ENCODE measurements at regions not wholly inside any gene's neighbourhood (a gene's known extent, or its start where the extent isn't known, plus 50 kb on each side); places are given as distances from the start of the nearest gene placed in this dataset.
"Not testable (repeated sequence)": the region's sequence is repeated elsewhere in the genome, so short reads cannot be mapped to it uniquely, and the experiment has no call there.

DNA sequence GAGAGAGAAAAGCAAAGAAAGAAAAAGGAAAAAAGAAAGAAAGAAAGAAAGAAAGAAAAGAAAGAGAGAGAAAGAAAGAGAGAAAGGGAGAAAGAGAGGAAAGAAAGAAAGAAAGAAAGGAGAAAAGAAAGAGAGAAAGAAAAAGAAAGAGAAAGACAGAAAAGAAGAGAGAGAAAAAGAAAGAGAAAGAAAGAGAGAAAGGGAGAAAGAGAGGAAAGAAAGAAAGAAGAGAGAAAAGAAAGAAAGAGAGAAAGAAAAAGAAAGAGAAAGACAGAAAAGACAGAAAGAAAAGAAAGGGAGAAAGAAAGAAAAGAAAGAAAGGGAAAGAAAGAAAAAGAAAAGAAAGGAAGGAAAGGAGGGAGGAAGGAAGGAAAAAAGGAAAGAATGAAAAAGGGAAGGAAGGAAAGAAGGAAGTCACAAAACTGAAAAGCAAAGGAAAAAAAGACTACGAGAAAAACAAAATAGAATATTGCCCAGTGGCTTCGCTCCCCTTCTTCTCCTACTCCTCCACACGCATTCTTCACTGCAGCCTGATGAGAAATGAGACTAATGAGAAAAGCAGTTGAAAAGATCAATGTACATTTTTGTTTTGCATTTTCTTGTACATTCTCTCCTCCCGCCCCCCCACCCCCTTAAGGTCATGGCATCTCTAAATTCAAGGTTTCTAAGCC lies 170.0 kb downstream of the SOD2 start:
- no peak for DNase-seq

DNA sequence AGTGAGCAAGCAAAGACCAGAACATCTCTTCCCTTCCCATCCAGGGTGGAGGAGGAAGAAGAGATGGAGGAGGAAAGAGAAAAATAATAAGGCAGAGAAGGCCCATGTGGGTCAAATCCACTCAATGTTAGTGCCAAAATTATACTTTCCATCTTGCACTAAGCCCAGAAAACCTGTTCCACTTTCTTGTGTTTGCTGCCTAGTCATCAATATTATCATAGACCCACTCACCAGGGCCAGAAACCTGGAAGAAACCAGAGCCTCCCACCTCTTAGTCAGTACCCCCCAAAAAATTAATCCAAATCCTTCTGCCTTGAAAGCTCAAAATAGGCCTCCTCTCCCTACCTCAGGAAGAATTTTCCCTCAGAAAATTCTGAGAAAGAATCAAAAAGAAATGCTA lies 171.1 kb downstream of the SOD2 start:
- no peak for DNase-seq

DNA sequence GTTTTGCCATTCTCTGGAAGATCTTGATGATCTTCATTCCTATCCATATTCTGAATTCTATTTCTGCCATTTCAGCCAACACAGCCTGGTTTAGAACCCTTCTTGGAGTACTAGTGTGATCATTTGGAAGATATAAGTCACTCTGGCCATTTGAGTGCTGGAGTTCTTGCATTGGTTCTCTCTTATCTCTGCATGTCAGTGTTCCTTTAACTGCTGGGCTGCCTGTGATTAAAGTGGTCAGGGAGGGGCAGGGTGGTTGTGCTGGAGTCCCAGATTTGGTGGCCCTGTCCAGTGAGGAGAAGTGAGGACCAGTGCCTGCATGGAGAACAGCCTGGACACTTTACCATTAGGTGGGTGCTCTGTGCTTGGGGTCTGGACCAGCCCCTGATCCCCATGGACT lies 173.0 kb downstream of the SOD2 start:
- peak; percentile 55 for DNase-seq

DNA sequence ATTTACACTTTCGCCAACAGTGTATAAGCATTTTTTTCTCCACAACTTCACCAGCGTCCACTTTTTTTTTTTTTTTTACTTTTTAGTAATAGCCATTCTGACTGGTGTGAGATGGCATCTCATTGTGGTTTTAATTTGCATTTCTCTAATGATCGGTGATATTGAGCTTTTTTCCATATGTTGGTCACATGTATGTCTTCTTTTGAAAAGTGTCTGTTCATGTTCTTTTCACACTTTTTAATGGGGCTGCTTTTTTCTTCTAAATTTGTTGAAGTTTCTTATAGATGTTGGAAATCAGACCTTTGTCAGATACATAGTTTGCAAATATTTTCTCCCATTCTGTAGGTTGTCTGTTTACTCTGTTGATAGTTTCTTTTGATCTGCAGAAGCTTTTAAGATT lies 177.2 kb downstream of the SOD2 start:
- DNase-seq, result not testable (repeated sequence)

DNA sequence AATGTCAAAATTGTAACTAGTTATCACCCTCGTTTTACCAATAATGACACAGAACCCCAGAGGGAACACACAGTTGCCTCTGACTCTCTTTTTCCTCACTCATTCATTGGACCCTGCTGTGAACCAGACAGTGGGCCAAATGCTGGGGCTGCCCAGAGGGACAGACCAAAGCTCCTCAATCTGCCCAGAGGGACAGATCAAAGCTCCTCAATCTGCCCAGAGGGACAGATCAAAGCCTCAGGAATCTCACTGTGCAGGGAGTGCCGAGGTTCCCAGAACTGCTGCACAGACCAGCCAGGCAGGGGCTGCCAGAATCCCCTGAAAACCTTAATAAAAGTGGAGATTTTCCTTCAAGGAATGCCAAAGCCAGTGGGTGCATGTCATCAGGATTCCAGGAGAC lies 179.1 kb downstream of the SOD2 start:
- no peak for DNase-seq

DNA sequence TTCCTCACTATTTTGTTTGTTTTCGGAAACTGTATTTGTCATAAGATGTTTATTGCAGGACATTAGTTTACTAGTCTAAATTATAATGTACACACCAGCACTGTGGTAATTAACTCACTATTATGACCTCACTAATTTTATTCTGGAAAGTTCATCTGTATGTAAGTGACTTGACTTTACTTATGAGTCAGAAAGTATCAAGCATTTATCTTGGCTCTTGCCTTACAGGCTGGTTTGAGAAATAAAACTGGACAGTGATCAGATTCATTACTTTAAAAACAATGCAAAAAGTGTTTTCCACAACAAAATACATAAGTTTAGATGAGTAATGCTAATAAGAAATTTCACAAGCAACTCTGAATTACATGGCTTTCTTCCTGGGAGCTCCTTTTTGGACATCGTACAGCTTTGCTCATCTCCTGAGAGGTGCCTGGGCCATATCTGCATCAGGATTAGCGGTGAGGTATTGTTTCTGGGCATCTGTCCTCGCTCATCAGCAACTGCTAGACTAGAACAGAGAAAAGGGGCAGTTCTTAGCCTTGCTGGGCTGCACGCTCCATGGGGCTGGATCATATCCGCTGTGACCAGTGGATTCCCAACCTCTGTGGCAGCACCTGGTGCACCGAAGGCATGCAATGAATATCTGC lies 179.8 kb downstream of the SOD2 start:
- DNase-seq, result no peak

DNA sequence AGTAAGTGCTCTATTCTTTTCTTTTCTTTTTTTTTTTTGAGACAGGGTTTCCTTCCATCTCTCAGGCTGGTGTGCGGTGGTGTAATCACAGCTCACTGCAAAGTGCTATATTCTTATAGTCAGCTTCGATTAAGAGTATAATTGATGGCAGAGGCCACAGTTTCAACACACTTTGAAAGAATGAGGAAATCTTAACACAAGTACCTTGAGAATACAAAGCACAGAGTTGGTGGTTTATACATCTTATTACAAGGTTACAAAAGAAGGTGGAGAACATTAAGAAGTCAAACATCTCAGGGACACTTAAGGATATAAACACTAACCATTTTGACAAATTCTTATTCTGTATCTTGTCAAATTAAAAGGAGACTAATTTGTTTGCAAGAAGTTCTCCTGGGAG lies 180.5 kb downstream of the SOD2 start:
- DNase-seq, result no peak

DNA sequence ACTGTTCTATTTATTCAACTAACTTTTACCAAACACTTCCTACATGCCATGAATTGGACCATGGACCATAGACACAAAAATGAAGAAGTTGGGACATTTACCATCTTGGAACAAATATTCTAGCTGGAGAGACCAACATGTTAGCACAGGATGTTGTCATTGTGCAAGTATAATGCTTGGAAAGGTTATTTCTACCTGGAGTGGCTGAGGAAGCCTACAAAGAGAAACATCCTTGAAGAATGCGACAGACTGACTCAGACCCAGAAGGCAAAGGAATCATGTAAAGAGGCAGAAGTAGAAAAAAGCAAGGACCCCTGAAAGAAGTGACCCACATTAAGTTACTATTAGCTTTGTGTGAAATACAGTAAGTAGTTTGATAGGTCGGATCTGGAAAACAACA lies 180.9 kb downstream of the SOD2 start:
- no peak for DNase-seq

DNA sequence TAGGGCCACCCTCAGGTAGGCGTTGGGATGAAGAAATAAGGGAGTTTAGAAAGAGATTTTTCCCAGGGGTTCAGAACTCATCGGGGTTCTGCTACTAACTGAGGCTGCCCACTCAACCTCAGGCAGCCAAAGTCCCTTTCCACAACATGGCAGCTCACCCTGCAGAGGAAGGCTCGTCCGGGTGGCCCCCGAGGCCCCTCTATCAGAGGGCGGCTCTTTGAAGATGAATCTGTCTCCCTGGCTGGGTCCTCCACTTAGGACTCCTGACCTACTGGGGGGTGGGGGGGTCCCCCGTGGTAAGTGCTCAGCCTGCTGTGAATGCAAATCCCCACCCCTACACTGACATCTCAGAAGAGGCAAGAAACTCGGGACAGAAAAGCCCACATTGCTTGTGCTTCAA lies 182.9 kb downstream of the SOD2 start:
- DNase-seq, result no peak

DNA sequence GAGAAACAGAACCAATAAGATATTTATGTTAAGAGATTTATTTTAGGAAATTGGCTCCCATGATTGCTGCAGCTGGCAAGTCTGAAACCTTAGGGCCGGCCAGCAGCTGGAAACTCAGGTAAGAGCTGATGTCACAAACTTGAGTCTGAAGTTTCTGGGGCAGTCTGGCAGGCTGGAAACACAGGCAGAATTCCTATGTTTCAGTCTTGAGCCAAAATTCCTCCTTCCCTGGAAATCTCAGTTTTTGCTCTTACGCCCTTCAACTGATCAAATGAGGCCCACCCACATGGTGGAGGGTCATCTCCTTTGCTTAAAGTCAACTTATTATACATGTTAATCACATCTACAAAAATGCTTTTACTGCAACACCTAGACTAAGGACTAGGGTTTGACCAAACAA lies 184.1 kb downstream of the SOD2 start:
- DNase-seq, result no peak

DNA sequence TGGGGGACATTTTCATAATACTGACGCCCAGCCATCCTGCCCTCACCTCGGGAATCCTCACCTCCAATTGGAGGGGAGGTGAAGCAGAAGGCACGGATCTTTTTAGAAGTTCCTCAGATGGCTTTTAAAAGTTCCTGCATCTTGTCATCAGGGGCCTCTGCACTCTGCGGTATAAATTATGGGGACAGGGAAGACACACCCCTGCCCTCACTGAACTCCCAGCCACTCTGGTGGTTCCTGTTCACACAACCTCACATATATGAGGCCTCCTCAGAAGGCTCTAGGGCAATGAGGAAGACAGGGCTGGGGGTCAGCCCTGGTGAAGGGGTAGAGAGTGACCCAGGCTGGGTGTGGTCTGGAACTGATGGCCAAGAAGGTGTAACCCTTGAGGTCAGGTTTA lies 187.0 kb downstream of the SOD2 start:
- no peak for DNase-seq

DNA sequence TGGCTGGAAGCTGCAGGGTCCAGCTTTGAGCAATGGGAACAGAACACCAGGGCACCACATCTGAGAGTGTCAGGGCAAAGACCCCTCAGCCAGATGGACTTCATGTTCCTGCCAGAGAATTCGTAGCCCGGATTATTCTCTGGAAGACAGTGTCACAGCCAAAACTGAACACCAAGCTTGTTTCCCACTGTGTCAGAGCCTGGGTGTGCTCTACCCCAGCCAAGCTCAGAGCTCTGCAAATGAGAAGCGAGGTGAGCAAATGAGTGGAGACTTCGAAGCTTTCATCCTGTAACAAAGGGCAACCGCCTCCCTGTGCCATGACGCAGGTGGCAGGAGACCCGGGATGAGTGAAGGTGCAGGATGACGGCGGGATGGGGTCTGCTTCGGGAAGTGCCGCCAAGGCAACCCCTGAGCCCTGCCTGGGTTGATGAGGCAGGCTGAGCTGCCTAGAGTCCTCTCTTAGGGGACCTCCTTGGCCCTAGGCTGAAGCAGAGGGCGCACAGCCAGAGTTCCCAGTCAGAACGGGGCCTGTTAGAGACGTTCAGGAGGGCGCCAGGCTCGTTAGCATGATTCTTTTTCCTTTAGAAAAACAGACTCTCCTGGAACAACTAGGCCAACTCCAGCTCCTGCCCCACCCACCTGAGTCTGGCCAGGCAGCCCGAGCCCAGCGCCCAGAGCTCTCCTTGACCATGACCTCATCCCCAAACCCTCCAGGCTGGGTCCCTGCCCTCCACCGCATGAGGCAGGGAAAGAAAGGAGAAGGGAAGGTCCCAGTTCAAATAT lies 187.7 kb downstream of the SOD2 start:
- no peak for DNase-seq

DNA sequence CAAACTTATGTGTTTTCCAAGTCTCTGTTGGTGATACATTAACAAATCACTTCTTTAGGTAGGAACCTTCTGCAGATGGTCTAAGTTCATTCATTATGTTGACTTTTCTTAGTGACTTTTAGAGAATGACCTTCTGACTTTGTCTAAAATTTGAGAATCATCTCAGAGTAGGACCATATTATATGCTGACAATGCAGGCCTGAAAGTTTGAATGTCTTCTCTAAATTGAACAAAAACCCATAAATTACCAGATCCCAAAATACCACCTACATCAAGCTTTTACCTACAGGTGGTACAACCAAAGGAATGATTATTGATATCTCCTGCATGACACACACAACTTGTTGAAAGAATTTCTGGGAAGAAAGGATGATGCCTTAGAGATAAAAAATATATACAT lies 191.5 kb downstream of the SOD2 start:
- no peak for DNase-seq

DNA sequence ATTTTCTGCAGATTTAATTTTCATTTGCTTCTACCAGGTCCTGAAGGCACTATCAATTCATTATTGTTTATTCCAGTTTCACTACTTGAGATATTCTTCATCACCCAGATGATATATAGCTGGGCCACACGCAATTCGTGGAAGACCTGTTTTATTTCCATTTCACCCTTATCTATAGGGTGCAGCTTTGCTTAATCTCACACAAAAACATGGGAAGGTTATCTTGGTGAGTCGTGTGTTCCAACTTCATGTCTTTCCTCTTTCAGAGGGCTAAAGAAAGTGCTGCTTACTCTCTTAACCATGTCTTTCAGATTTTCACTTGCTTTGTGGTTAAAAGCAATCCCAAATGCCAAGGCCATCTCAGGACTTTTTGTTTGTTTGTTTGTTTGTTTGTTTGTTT lies 194.0 kb downstream of the SOD2 start:
- DNase-seq, result peak; percentile 96

DNA sequence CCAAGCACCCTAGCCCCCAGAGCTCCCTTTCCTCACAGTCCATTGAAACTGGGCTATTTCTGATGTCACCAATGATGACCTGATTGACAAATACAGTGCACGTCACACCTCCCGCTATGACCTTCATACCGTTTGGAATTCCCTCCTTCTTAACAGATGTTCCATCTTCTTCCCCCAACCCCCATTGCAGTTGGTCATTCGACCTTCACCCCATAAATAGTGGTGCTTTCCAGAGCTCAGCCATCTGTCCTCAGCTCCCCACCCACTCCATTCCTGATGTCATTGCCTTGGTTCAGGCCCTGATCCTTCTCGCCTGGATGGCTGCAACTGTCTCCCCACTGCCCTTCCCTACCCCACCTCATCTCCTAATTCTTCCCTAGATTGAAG lies 198.5 kb downstream of the SOD2 start:
- no peak for DNase-seq

DNA sequence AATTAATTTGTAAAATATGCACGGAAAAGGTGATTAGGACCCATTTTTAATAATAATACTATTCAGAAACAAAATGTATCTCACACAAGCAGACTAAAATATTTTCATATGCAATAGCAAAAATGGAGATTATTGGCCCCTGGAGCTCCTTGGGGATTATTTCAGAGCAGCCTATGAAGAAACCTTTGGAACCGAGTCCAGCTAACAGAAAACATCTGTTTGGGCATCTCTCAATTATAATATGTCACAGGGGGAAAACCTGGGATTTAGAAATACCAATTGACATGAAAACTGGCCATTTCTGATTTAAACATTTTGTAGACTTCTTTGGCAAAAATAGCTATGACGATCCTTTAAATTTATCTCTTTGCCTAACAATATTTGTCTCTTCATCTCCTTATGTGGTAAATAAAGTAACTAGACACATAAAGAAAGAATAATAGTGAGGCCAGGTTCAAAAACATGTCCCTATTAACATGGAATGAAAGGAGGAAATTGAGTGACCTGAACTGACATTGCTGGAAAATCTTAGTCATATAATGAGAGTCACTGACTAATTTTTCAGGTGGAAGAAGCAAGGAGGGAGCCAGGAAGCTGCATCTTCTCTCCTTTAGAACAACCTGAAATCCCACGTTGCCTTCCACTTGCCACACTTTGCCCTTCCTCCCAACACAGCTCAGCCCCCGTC lies 199.0 kb downstream of the SOD2 start:
- DNase-seq, result no peak

DNA sequence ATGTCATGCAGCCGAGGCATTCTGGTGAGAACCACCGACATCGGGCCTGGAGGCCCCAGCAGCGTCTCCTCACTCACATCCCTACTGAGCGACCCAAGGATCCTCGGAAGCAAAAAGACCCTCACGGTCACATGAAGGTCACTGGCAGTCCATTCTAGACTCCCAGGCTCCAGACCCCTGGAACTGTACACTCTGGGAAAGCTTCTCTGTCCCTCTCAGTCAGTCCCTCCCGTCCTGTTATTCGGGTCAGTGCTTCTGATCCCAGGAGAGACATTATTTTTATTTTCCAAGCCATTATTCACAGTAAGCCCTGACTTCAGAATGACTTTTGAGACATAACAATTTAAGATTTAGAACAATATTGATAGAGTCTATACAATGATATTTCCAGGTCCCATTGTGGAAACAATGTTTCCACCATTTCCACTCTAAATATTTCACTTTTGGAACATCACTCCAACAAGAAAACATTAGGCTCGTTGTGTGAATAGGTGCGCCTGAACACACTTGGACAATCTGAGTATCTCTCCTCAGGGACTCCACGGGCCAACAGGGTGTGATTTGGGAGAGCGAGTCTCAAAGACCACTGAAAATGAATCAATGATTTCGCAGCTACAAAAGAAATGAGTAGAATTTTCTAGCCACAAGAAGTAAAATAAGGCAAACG lies 199.7 kb downstream of the SOD2 start:
- no peak for DNase-seq

DNA sequence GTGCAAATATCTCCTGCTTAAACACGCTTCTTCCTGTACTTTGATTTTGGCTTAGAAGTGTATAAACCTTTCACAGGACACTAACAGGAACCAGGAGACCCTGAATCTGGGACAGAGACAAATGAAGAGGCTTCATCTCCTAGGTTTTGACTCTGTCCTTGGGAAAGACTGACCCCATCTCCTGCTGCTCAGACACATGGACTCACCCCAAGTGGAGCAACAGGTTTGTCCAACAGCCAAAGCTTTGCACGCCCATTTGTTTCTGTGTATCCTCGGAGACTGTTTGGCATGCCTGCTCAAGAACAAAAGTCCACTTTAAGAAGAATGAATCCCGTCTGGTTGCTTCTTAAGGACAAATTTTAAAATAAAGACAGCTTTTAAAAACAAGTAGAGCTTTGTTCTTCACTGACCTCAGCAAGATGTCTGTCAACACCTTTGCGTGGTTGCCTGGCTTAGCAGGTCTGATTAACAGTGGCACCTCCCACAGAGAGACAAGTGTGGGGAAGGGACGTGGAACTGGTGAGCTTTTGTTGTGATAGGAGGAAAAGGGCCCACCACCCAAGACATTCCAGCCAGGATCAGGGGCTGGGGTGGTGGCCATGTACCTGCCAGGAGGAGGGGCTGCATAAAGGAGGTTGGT lies 202.6 kb downstream of the SOD2 start:
- no peak for DNase-seq

DNA sequence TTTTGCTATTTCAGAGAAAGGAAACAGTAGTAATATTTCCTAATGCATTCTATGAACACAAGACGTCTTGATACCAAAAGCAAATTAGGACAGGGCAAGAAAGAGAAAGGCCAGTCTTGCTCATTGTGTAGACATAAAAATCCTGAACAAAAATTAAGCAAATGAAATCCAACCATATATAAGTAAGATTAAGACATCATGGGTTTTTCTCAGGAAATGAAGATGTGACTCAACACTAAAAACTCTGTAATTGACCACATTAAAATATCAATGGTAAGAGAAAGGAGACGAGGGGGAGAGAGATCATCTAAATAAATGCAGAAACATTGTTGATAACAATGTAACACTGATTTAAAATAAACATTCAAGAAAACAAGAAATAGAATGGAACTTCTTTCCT lies 205.4 kb downstream of the SOD2 start:
- no peak for DNase-seq

DNA sequence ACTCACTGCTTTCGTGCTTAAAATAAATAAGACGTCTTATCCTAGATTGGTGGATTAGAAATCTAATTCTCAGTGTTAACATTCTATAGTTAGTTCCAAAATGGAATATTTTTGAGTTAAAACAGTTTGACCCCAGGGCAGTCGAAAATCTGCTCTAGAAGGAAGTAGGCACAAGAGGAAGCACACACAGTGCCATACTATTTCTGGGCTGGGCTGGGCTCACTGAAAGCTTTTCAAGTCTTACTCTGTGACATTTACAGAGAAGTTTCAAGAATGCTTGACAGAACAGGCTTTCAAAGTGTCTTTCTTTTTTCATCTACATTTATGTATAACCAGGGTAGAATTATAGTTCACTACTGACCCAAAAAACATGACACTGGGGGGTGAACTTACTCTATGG lies 209.8 kb downstream of the SOD2 start:
- no peak for DNase-seq

DNA sequence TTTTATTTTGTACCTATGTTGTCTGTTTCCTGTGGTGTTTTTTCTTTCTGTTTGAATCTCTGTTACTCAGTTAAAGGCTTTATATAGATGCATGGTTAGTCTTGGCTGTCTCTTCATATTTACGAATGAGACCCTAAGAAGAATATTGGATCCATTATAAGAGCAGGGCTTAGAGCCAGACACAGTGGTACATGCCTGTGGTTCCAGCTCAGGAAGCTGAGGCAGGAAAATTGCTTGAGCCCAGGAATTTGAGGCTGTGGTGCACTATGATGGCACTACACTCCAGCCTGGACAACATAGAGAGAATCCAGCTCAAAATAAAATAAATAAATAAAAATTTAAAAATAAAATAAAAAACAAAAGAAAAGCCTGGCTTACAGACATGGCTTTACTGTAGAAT lies 211.1 kb downstream of the SOD2 start:
- no peak for DNase-seq

DNA sequence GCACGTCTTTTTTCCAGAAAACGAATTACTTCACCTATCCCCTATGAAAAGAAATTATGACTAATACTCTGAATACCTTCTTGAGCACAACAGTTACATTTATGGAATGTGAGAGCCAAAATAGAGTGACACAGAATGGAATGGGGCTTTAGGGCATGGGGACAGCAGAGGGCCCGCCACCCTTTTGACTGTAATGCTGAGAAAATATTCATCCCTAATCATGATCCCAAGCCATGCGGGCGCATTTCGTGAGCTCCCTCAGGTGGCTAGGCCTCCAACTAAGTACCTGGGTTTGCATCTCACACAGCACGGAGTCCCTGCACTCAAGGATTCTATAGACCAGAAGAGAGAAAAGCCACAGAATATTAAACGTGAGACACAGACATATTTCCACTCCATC lies 212.6 kb downstream of the SOD2 start:
- no peak for DNase-seq

DNA sequence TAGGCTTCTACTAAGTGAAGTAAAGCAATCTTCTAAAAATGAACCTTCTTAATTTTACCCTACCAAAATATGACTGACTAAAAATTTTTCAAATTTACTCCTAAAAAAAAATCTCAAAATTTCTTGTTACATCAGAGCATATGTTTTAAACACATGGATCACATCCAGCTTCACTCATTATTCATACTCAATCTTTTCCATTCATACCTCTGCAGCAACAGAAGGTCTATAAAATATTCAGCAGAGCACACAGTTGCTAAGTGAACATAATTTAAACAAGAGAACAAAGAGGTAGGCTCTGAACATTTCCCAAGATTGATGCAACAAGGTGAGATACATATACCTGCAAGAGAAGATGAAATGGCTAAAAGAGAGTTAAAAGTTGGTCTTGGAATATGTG lies 213.9 kb downstream of the SOD2 start:
- DNase-seq, result no peak
